NB4 (cell line): ENCODE measurements at regions not wholly inside any gene's neighbourhood (a gene's known extent, or its start where the extent isn't known, plus 50 kb on each side); places are given as distances from the start of the nearest gene placed in this dataset.

ENCODE experiments used
- MYC ChIP-seq: IDR thresholded peaks from 2 replicates; pipeline ENCODE4 v1.6.1; 2011; ENCODE audit warnings: low read depth, low read length
- POLR2A ChIP-seq: IDR thresholded peaks from 2 replicates; pipeline ENCODE4 v1.6.1; 2011; ENCODE audit warnings: mild to moderate bottlenecking; ENCODE audit not compliant: insufficient read length; ENCODE audit errors: extremely low read depth
- TF ChIP-seq, protein P1 (sequence below): IDR thresholded peaks from one replicate; pipeline ENCODE4 v1.5.1; 2012; ENCODE audit warnings: low read depth, low read length
- TF ChIP-seq, protein P2 (sequence below): IDR thresholded peaks from 2 replicates; pipeline ENCODE4 v1.6.1; 2011; ENCODE audit warnings: low read depth, low read length

DNA sequence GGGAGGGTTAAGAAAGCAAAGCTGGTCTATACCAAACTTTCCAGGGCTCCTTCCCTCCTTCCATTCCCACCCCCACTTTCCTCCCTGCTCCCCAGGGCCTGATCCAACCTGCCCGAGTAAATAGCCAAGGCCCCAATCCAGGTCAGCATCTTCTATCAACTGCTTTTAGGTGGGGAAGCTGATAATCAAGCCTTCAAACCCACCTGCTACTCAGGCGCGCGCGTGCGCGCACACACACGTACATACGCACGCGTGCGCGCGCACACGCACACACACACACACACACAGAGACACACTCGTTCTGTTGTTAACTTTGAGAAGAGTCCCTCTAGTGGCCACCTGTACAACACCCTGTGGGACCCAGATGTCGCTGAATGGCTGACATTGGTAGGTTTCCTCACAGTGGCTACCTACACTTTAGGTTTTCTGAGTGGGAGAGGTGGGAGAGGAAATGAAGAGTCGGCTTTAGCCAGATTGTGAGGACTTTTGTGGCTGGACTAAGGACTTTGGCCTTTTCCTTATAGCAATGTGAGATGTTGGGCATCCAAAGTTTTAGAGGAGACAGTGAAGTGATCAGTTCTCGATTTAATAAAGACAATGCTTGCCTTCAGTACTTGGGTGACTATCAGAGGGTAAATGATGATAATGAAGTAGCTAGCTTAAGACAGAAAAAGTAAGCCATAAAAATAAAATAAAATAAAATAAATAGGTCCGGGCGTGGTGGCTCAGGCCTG is 179.9 kb upstream of the C2CD4B start:
- TF ChIP-seq, protein P1, sequence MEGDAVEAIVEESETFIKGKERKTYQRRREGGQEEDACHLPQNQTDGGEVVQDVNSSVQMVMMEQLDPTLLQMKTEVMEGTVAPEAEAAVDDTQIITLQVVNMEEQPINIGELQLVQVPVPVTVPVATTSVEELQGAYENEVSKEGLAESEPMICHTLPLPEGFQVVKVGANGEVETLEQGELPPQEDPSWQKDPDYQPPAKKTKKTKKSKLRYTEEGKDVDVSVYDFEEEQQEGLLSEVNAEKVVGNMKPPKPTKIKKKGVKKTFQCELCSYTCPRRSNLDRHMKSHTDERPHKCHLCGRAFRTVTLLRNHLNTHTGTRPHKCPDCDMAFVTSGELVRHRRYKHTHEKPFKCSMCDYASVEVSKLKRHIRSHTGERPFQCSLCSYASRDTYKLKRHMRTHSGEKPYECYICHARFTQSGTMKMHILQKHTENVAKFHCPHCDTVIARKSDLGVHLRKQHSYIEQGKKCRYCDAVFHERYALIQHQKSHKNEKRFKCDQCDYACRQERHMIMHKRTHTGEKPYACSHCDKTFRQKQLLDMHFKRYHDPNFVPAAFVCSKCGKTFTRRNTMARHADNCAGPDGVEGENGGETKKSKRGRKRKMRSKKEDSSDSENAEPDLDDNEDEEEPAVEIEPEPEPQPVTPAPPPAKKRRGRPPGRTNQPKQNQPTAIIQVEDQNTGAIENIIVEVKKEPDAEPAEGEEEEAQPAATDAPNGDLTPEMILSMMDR = peak; percentile 52
- no peak for TF ChIP-seq POLR2A
- TF ChIP-seq, protein P2, sequence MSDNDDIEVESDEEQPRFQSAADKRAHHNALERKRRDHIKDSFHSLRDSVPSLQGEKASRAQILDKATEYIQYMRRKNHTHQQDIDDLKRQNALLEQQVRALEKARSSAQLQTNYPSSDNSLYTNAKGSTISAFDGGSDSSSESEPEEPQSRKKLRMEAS = no peak
- no peak for TF ChIP-seq MYC
